WERI-Rb-1 (cell line): ENCODE measurements at regions not wholly inside any gene's neighbourhood (a gene's known extent, or its start where the extent isn't known, plus 50 kb on each side); places are given as distances from the start of the nearest gene placed in this dataset.
"Not testable (repeated sequence)": the region's sequence is repeated elsewhere in the genome, so short reads cannot be mapped to it uniquely, and the experiment has no call there.

Experiments
- DNase-seq: peaks from one replicate; pipeline ENCODE4 v3.0.0-alpha.2; 2020
- H3K27ac ChIP-seq: fragments of 250-450 bp; sonication (Bioruptor Pico); 2 replicates; pipeline ENCODE4 v1.5.1; 2020; ENCODE audit warnings: mild to moderate bottlenecking, moderate library complexity
- H3K27me3 ChIP-seq: fragments of 250-450 bp; sonication (Bioruptor Pico); 2 replicates; pipeline ENCODE4 v1.5.1; 2021; ENCODE audit warnings: mild to moderate bottlenecking, low read depth, moderate library complexity; ENCODE audit not compliant: insufficient read depth, severe bottlenecking
- H3K36me3 ChIP-seq: fragments of 250-450 bp; sonication (Bioruptor Pico); 2 replicates; pipeline ENCODE4 v1.5.1; 2020; ENCODE audit warnings: mild to moderate bottlenecking, moderate library complexity
- H3K4me3 ChIP-seq: 2 replicates; pipeline ENCODE4 v1.5.1; 2011; ENCODE audit warnings: low read depth, mild to moderate bottlenecking, control low read depth, low read length
- H3K9me3 ChIP-seq: fragments of 250-450 bp; sonication (Bioruptor Pico); 2 replicates; pipeline ENCODE4 v1.5.1; 2021; ENCODE audit warnings: mild to moderate bottlenecking, moderate library complexity; ENCODE audit not compliant: severe bottlenecking
- TF ChIP-seq, protein P1 (sequence below): IDR thresholded peaks from 2 replicates; pipeline ENCODE4 v1.5.1; 2011; ENCODE audit warnings: low read depth, mild to moderate bottlenecking, control low read depth, inconsistent platforms, low read length

DNA sequence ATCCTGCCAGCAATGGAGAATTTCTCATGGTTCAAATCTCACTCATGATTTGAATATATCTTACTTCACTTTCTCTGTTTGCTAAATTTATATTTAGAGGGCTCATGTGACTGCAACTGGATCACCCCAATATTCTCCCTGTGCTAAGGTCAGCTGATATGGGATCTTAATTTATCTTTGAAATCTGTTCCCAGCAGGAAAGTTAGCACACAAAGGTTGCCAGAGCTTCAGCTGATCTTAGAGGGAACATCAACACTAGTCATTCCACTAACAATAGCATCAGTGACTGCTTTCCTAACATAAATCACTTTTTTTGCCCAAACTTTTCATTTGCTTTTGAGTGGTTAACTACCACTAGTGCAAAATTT is 1270.0 kb downstream of the ARAP2 start:
- no peaks in the 10 kb centered on the region for H3K9me3 ChIP-seq
- no peak overlapping the region for H3K27ac ChIP-seq
- DNase-seq = no peak
- H3K27me3 ChIP-seq = no peaks in the 10 kb centered on the region
- no peaks in the 10 kb centered on the region for H3K36me3 ChIP-seq
- H3K4me3 ChIP-seq = no peak overlapping the region
- TF ChIP-seq, protein P1, sequence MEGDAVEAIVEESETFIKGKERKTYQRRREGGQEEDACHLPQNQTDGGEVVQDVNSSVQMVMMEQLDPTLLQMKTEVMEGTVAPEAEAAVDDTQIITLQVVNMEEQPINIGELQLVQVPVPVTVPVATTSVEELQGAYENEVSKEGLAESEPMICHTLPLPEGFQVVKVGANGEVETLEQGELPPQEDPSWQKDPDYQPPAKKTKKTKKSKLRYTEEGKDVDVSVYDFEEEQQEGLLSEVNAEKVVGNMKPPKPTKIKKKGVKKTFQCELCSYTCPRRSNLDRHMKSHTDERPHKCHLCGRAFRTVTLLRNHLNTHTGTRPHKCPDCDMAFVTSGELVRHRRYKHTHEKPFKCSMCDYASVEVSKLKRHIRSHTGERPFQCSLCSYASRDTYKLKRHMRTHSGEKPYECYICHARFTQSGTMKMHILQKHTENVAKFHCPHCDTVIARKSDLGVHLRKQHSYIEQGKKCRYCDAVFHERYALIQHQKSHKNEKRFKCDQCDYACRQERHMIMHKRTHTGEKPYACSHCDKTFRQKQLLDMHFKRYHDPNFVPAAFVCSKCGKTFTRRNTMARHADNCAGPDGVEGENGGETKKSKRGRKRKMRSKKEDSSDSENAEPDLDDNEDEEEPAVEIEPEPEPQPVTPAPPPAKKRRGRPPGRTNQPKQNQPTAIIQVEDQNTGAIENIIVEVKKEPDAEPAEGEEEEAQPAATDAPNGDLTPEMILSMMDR = no peak

GRCh38 chr4:35021222-35021621 is 1223.1 kb downstream of the ARAP2 start:
- H3K9me3 ChIP-seq, H3K27ac ChIP-seq, H3K27me3 ChIP-seq, H3K4me3 ChIP-seq, H3K36me3 ChIP-seq, DNase-seq: not testable (repeated sequence)

DNA sequence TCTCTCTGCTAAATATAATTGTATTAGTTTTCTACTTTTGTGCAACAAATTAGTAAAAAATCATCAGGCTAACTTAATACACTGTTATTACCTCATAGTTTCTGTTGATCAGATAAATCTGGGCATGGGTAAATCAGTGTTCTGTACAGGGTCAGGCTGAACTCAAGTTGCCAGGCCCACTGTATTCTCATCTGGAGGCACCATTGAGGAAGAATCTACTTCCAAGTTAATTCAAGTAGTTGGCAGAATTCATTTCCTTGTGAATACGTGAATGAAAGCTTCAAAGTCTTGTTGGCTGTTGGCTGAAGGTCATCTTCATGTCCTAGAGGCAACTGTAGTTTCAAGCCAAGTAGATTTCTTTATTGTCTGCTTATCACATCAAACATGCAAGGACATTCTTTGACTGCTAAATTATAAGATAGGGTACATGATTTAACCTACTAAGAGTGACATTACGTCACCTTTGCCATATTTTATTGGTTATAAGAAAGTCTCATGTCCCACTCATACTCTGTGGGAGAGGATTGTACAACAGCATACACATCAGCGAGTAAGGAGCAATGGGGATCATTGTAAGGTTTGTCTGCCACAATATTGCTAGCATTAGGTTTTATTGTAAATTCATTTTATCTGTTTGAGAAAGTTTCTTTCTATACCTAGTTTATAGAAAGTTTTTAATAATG is 1219.0 kb downstream of the ARAP2 start:
- TF ChIP-seq, protein P1 = no peak
- H3K9me3 ChIP-seq = no peaks in the 10 kb centered on the region

DNA sequence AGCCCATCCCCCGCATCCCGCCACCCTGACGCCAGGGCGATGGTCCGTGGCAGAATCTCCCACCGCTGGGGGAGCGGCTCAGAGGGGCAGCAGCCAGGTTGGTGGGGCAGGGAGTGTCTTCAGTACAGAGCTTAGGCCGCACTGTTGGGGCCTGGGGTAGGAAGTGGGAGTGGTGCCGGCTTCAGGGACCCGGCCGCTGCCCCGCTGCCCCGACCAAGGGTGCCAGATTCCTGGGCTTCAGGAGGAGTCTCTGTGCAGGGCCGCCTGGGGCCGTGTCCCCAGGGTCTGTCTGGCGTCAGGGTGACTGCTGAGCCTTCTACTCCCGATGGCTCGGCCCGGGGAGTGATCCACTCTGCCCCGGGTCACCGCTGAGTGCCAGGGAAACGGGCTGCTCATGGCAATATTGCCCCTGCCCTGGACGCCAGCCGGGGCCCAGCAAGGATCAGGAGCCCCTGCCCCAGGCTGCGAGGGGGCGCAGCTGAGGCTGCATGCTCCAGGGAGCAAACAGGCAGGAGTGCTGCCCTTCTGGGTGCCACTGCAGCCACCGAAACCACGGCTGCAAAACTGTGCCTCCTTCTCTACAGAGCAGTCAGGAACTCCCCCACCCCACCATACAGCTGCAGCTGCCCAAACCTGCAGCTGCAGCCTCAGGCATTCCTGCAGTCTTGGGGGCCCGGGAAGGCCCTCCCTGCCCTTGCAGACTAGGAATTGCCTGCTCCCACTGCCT is 1206.1 kb downstream of the ARAP2 start:
- H3K4me3 ChIP-seq = no peak overlapping the region
- TF ChIP-seq, protein P1 = no peak
- no peaks in the 10 kb centered on the region for H3K36me3 ChIP-seq
- DNase-seq = no peak
- H3K9me3 ChIP-seq = no peaks in the 10 kb centered on the region
- H3K27me3 ChIP-seq = no peaks in the 10 kb centered on the region
- no peak overlapping the region for H3K27ac ChIP-seq

More for the DNA sequence above, 1219.0 kb downstream of the ARAP2 start:
- DNase-seq = no peak
- Histone ChIP-seq H3K27me3 (no peaks in the 10 kb centered on the region), H3K4me3 (no peak overlapping the region), H3K27ac (no peak overlapping the region), H3K36me3 (no peaks in the 10 kb centered on the region)

DNA sequence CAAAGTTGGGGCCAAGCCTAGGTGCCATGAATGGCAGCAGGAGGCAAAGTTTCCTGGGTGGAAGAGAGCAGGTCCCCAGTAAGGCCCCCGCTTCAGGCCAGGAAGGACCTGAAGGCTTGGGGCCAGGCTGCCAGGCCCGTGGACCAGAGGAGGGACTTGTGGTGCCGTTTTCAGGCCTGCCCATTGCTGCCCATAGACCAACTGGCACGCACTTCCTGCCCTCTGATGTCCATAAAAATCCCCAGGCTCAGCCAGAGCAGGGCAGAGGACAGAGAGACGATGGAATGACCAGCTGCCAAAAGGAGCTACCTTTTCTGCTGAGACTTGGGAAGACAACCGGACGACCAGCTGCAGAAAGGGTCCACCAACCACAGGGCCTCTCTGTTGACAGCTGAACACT is 1205.5 kb downstream of the ARAP2 start:
- H3K9me3 ChIP-seq = no peaks in the 10 kb centered on the region
- H3K36me3 ChIP-seq = no peaks in the 10 kb centered on the region
- no peak for DNase-seq
- TF ChIP-seq, protein P1 = no peak
- H3K4me3 ChIP-seq = no peak overlapping the region
- no peak overlapping the region for H3K27ac ChIP-seq
- no peaks in the 10 kb centered on the region for H3K27me3 ChIP-seq

GRCh38 chr4:35052546-35052945 is 1191.8 kb downstream of the ARAP2 start:
- TF ChIP-seq, protein P1 = no peak
- no peak overlapping the region for H3K27ac ChIP-seq
- no peak overlapping the region for H3K4me3 ChIP-seq
- no peaks in the 10 kb centered on the region for H3K36me3 ChIP-seq
- no peaks in the 10 kb centered on the region for H3K9me3 ChIP-seq
- no peak for DNase-seq
- H3K27me3 ChIP-seq = no peaks in the 10 kb centered on the region
